Endodermal cell (in vitro differentiated cells): ENCODE measurements at regions not wholly inside any gene's neighbourhood (a gene's known extent, or its start where the extent isn't known, plus 50 kb on each side); places are given as distances from the start of the nearest gene placed in this dataset.

ENCODE experiments used
- DNase-seq: peaks from one replicate; pipeline ENCODE4 v3.0.0-alpha.2; 2017
- H3K27ac ChIP-seq: 2 replicates; pipeline ENCODE4 v1.5.1; 2013; ENCODE audit warnings: mild to moderate bottlenecking, low read depth, low read length, moderate library complexity
- H3K27me3 ChIP-seq: 2 replicates; pipeline ENCODE4 v1.6.1; 2013; ENCODE audit warnings: mild to moderate bottlenecking, low read length, moderate library complexity; ENCODE audit not compliant: insufficient read depth, control insufficient read depth, poor library complexity, severe bottlenecking
- H3K36me3 ChIP-seq: 2 replicates; pipeline ENCODE4 v1.7.0; 2013; ENCODE audit warnings: mild to moderate bottlenecking, low read length, moderate library complexity; ENCODE audit not compliant: control insufficient read depth, insufficient read depth
- H3K4me1 ChIP-seq: one replicate; pipeline ENCODE4 v1.7.0; 2013; ENCODE audit warnings: low read length; ENCODE audit not compliant: control insufficient read depth, insufficient read depth
- H3K4me3 ChIP-seq: 2 replicates; pipeline ENCODE4 v1.5.1; 2013; ENCODE audit warnings: mild to moderate bottlenecking, low read length, moderate library complexity
- H3K9ac ChIP-seq: 2 replicates; pipeline ENCODE4 v1.6.1; 2013; ENCODE audit warnings: mild to moderate bottlenecking, low read length, moderate library complexity; ENCODE audit not compliant: poor library complexity, severe bottlenecking; ENCODE audit errors: extremely low read depth
- H3K9me3 ChIP-seq: 2 replicates; pipeline ENCODE4 v1.6.1; 2013; ENCODE audit warnings: mild to moderate bottlenecking, low read length, moderate library complexity; ENCODE audit not compliant: control insufficient read depth
- H3K27ac Mint-ChIP-seq: 2 replicates; pipeline ENCODE4 v1.8.0; 2020; ENCODE audit warnings: mixed read lengths
- H3K27me3 Mint-ChIP-seq: 2 replicates; pipeline ENCODE4 v1.8.0; 2021; ENCODE audit warnings: mild to moderate bottlenecking, mixed read lengths; ENCODE audit not compliant: insufficient read depth
- H3K36me3 Mint-ChIP-seq: 2 replicates; pipeline ENCODE4 v1.8.0; 2020; ENCODE audit warnings: low read depth, mixed read lengths
- H3K4me1 Mint-ChIP-seq: 2 replicates; pipeline ENCODE4 v1.8.0; 2020; ENCODE audit warnings: mixed read lengths
- H3K4me3 Mint-ChIP-seq: 2 replicates; pipeline ENCODE4 v1.8.0; 2020; ENCODE audit warnings: mild to moderate bottlenecking, moderate library complexity, mixed read lengths
- H3K9me3 Mint-ChIP-seq: 2 replicates; pipeline ENCODE4 v1.8.0; 2020; ENCODE audit warnings: mild to moderate bottlenecking, mixed read lengths
- CTCF ChIP-seq: fragments of 200-600 bp; sonication (generic); conservative IDR thresholded peaks from 2 replicates; pipeline ENCODE4 v1.5.0; 2021; ENCODE audit warnings: antibody characterized with exemption, mild to moderate bottlenecking
- WGBS, 2 experiments: methylation state at CpG; one replicate each; pipeline versions ENCODE4 v1.1.5 to v1.1.7; 2013; ENCODE audit warnings: missing lambda C conversion rate in 2 of 2, mixed read lengths in 1 of 2; ENCODE audit not compliant: insufficient coverage in 1 of 2, insufficient read length in 1 of 2; 5-methylcytosine and 5-hydroxymethylcytosine counted together

- no peak overlapping the region for H3K27ac ChIP-seq
- 100% methylated on average over 1 of the region's 1 CpG; no CpG with 5 or more reads in 1 of the 2 experiments for whole genome bisulfite sequencing, 2 experiments
- peaks cover 4% of the 10 kb centered on the region for H3K9me3 Mint-ChIP-seq
- H3K27ac Mint-ChIP-seq, result no peak overlapping the region
- no peak overlapping the region for H3K9ac ChIP-seq
- no peaks in the 10 kb centered on the region for H3K27me3 ChIP-seq
- no peak for DNase-seq
- H3K36me3 Mint-ChIP-seq, result no peaks in the 10 kb centered on the region
- H3K9me3 ChIP-seq, result no peaks in the 10 kb centered on the region
- no peak overlapping the region for H3K4me3 ChIP-seq
- TF ChIP-seq CTCF, result no peak
- H3K36me3 ChIP-seq, result no peaks in the 10 kb centered on the region
- no peaks in the 10 kb centered on the region for H3K4me1 Mint-ChIP-seq
- H3K4me1 ChIP-seq, result no peaks in the 10 kb centered on the region
- no peaks in the 10 kb centered on the region for H3K27me3 Mint-ChIP-seq
- no peak overlapping the region for H3K4me3 Mint-ChIP-seq
Measured at GRCh38 chr12:90682398-90682797, 272.6 kb downstream of the CCER1 start.

- H3K4me1 Mint-ChIP-seq, result peaks cover 3% of the 10 kb centered on the region
- H3K27ac ChIP-seq, result no peak overlapping the region
- no peak overlapping the region for H3K4me3 ChIP-seq
- no peaks in the 10 kb centered on the region for H3K9me3 Mint-ChIP-seq
- no peaks in the 10 kb centered on the region for H3K4me1 ChIP-seq
- TF ChIP-seq CTCF, result no peak
- H3K9me3 ChIP-seq, result no peaks in the 10 kb centered on the region
- no peak overlapping the region for H3K27ac Mint-ChIP-seq
- DNase-seq, result no peak
- WGBS, 2 experiments, result 94% methylated on average over 1 of the region's 1 CpG; no CpG with 5 or more reads in 1 of the 2 experiments
- no peaks in the 10 kb centered on the region for H3K36me3 Mint-ChIP-seq
- no peaks in the 10 kb centered on the region for H3K27me3 ChIP-seq
- no peaks in the 10 kb centered on the region for H3K27me3 Mint-ChIP-seq
- H3K4me3 Mint-ChIP-seq, result no peak overlapping the region
- H3K36me3 ChIP-seq, result no peaks in the 10 kb centered on the region
- no peak overlapping the region for H3K9ac ChIP-seq
Measured at GRCh38 chr12:90679674-90680073, 275.3 kb downstream of the CCER1 start.

- no peak overlapping the region for H3K27ac ChIP-seq
- H3K27me3 ChIP-seq, result no peaks in the 10 kb centered on the region
- no peak overlapping the region for H3K4me3 Mint-ChIP-seq
- 93 to 100% methylated on average over 3 of the region's 3 CpGs for WGBS, 2 experiments
- no peaks in the 10 kb centered on the region for H3K9me3 ChIP-seq
- no peak overlapping the region for H3K27ac Mint-ChIP-seq
- no peaks in the 10 kb centered on the region for H3K9me3 Mint-ChIP-seq
- no peak overlapping the region for H3K4me3 ChIP-seq
- DNase-seq, result no peak
- H3K27me3 Mint-ChIP-seq, result peaks cover 4% of the 10 kb centered on the region
- H3K4me1 ChIP-seq, result no peaks in the 10 kb centered on the region
- no peaks in the 10 kb centered on the region for H3K36me3 Mint-ChIP-seq
- peaks cover 3% of the 10 kb centered on the region for H3K4me1 Mint-ChIP-seq
- no peak for TF ChIP-seq CTCF
- no peak overlapping the region for H3K9ac ChIP-seq
- H3K36me3 ChIP-seq, result no peaks in the 10 kb centered on the region
Measured at GRCh38 chr12:90677552-90677951, 277.4 kb downstream of the CCER1 start.
